ENCODE measurements at regions not wholly inside any gene's neighbourhood (a gene's known extent, or its start where the extent isn't known, plus 50 kb on each side); places are given as distances from the start of the nearest gene placed in this dataset.

DNA sequence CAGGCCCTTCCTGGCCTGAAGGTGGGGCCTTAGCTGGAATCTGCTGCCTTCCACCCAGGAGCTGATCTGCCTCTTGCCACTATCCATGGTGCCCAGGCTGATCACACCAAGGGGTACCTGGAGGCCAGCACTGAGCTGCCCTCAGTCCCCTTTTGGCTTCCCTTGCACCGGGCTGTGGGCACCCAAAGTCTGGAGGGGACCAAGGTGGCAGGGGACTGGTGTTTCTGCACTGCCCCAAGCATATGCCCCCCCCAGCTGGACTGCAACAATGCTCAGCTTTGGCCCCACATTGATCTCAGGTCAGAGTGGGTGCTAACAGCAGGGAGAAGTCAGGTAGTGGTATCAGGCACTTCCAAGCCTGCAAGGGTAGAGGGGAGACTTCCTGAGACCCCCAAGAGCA lies 902.6 kb upstream of the EPHA6 start:
- TF ChIP-seq, protein P1, sequence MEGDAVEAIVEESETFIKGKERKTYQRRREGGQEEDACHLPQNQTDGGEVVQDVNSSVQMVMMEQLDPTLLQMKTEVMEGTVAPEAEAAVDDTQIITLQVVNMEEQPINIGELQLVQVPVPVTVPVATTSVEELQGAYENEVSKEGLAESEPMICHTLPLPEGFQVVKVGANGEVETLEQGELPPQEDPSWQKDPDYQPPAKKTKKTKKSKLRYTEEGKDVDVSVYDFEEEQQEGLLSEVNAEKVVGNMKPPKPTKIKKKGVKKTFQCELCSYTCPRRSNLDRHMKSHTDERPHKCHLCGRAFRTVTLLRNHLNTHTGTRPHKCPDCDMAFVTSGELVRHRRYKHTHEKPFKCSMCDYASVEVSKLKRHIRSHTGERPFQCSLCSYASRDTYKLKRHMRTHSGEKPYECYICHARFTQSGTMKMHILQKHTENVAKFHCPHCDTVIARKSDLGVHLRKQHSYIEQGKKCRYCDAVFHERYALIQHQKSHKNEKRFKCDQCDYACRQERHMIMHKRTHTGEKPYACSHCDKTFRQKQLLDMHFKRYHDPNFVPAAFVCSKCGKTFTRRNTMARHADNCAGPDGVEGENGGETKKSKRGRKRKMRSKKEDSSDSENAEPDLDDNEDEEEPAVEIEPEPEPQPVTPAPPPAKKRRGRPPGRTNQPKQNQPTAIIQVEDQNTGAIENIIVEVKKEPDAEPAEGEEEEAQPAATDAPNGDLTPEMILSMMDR (IDR thresholded peaks at IDR 0.05) = no peak
- no peak for TF ChIP-seq POLR2A (IDR thresholded peaks at IDR 0.05)
